Brain pericyte (primary cell): ENCODE measurements at regions not wholly inside any gene's neighbourhood (a gene's known extent, or its start where the extent isn't known, plus 50 kb on each side); places are given as distances from the start of the nearest gene placed in this dataset.
"Not testable (repeated sequence)": the region's sequence is repeated elsewhere in the genome, so short reads cannot be mapped to it uniquely, and the experiment has no call there.

Experiments
- DNase-seq: peaks from one replicate; pipeline ENCODE4 v3.0.0-alpha.2; 2012; ENCODE audit warnings: low read depth, low spot score

DNA sequence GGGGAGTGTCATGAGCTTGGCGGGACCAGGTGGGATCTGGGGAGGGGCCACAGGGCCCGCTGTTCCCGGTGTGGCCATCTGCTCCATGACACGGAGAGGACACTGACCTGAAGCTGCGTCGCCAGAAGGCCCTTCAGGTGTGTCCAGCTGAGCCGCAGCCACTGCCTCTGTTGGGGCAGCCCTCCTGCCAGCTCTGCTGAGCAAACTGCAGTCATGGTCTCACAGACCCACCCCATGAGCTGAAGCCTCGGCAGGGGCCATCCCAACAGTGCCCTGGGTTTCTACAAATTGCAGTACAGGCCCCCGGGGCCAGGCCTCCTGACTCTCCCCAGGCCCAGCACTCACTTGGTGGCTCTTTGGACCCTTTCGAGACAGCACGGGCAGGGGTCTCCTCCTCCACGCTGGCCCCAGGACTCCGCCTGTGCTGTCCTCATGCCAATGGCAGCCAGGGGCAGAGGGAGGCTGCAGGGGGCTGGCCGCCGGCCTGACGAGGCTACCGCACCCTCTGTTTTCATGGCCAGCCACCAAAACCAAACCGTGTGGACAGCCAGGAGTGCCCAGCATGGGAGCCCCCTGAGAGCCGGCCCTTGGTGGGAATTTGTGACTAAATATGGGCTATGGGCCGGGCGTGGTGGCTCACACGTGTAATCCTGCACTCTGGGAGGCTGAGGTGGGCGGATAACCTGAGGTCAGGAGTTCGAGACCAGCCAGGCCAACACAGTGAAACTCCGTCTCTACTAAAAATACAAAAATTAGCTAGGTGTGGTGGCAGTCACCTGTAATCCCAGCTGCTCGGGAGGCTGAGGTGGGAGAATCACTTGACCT, 175.2 kb upstream of the SALL3 start:
- no peak for DNase-seq

GRCh38 chr18:78805840-78806239, 173.8 kb upstream of the SALL3 start:
- DNase-seq = no peak

DNA sequence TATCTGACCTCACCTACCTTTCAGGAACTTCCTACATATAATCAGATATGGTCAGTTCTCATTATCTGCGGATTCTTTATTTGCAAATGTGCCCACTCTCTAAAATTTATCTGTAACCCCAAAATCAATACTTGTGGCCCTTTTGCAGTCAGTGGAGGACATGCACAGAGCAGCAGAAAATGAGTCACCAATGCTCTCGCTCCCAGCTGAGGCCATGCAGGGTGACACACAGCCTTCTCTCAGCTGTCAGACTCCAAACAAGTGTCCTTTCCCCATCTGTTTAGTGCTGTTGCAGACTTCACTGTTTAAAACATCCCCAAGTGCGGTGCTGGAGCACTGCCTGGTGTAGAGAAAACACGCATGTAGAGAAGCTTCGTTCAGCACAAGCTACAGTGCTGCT, 171.9 kb upstream of the SALL3 start:
- DNase-seq = no peak

DNA sequence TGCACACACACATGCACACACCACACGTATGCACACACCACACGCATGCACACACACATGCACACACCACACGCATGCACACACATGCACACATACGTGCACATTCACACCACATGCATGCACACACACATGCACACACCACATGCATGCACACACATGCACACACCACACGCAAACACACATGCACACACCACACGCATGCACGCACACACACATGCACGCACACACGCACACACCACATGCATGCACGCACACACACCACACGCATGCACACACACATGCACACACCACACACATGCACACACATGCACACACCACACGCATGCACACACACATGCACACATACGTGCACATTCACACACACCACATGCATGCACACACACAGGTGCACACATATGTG, 169.8 kb upstream of the SALL3 start:
- DNase-seq = no peak

DNA sequence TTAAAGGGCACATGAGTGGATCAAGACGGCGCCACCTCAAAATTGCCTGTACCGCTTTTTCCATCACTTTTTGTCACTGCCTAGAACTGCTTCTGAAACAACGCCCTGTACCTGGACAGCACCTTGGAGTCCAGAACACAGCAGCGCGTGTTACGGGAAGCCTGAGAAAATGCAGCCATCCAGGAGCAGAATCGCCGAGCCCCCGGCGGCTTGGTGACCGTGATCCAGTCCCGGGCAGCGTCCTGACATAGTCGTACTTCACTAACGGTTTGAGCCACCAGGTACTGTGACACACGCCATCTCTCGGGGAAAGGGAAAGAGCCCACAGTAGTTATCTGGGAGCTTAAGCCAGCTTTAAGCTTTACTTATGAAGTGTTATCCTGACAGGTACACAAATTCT, 168.9 kb upstream of the SALL3 start:
- DNase-seq = no peak

GRCh38 chr18:78812067-78812466, 167.6 kb upstream of the SALL3 start:
- no peak for DNase-seq

- no peak for DNase-seq
These were observed 166.5 kb upstream of the SALL3 start for GRCh38 chr18:78813156-78813555.

DNA sequence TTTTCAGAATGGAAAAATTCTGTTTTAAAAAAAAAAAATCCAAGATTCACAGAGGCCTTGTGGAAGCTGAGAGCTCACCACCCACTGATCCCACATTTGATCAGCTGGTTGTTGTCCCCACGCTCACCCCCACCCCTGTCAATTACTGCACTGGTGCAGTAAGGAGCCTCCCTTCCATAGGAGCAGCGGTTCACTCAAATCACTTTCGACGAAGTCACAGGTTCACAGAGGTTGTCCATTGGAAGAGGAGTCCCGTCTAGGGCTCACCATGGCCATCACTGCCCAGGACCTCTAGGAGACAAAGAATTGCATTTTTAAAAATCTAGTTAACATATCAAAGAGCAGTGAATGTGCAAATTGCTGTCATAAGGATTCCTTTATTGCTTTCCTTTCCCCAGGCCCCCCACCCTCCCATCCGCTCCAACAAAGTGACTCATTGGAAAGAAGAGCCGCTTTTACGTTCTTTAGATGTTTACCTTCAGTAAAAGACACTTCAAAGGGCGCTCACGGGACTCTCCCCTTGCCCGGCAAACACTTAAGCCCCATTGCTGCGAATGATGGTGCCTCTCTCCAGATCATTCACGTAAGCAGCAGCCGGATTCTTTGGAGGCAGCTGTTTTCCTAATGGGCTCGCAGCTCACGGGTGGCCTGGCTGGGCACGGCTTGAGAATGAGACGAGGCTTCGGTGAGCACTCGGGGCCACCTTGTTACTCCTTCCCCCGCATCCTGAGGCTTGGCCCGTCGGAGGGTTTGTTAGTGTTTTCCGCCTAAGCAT, 165.5 kb upstream of the SALL3 start:
- no peak for DNase-seq

GRCh38 chr18:78814766-78815165, 164.9 kb upstream of the SALL3 start:
- no peak for DNase-seq

GRCh38 chr18:78816114-78816513, 163.5 kb upstream of the SALL3 start:
- DNase-seq = no peak

DNA sequence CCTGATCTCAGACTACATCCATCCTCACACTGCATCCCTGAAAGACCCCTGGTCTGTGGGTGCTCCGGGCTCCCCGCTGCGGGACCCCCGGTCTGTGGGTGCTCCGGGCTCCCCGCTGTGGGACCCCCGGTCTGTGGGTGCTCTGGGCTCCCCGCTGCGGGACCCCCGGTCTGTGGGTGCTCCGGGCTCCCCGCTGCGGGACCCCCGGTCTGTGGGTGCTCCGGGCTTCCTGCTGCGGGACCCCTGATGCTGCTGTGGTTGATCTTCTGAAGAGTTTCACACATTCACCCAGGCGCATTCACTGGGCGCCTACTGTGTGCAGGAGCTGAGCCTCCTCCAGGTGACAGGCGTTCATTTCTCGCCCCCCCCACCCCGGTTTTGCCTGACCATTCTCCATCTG, 162.7 kb upstream of the SALL3 start:
- no peak for DNase-seq

DNA sequence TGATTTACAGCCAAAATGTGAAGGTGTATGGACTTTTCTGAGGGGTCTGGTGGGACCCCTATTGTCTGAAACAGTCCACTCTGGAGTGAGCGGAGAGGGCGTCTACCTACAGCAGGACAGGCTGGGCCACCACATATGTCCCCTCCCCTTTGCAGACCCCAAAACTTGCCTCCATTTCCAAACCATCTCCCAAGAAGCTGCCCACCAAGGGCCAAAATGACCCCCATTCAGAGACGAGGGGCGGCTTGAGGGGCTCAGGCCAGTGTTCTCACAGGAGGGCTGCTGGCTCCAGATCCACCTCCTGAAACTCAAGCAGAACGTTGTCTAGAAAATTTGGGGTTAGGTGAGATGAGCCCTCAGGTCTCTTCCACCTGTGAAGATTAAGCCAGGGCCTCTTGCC, 161.1 kb upstream of the SALL3 start:
- no peak for DNase-seq

GRCh38 chr18:78818961-78819360, 160.7 kb upstream of the SALL3 start:
- DNase-seq = no peak

DNA sequence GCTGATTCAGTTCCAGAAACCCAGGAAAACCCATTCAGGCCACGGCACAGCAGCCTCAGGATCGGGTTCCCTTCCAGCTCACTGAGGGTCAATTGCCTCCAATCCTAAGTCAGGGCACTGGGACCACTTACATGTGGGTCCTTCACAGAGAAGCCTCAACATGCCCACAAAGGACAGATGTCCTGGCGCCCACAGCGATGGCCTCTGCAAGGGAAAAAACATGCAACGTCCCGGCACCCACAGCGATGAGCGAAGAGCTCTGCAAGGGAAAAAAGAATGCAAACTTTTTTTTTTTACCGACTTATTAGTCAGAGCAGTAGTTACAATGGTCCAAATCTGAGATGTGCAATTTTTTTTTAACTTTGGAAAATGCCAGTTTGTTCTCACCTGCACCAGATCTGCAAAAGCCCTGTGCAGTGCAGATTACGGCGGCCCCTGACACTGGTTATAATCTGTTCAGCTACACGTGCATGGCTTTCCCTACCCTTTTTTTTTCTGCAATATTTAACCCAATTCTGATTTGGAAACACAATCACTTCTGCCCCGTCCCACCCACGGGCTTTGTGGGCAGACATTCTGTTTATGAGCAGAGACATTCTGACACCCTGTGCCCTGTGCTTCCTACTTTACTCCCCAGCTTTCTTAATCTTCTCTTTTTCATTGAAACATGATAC, 159.3 kb upstream of the SALL3 start:
- DNase-seq = no peak

DNA sequence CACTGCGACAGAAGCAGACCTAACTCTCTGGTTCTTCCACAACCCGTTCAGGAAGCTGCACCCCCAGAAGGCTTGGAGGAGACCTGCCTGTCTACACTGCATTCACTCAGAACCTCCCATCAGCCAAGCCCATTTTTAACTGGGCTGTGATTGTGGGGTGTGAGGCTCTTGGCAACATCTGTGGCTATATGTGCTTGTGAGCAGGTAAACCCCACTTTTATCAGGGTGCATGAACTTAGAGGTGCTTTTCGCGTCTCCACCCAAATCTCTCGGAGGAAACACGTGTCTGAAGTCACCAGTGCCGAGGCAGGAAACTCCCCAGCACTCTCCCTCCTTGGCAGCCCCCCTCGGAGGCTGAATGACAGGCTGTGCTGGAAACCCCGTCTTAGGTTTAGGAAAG, 158.2 kb upstream of the SALL3 start:
- DNase-seq = no peak

DNA sequence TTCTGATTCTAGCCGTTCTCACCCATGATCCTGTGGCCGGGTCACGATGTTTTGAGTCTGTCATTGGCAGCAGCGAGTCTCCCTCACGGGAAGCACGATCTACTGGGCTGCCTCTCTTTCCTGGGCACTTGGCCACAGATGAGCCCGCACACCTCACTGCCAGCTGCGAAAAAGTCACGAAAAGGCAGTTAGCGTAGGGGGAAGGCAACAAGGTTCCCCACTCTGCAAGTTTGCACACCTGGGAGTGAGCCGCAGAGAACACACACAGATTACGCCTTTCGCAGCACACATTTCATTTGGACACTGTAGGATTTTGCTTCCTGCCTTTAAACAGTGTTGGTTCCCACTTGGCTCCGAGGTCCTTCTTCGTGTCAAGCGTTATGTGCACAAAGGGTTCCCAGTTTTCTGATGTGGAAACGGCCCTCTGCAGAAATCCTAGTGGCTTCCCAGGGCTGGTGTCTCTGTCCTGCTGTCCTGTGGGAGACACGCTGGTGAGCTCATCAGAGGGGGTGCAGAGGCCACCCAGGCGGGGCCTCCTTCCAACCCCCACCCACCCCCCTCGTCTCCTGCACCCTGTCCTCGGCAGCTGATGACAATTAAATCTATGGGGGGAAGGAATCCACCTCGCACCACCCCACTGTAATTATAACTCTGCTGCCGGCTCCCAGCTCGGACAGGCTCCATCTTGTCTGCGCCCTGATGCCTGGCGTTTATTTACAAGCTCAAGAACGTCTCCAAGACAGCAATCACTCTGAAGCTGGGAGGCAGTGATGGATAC, 157.3 kb upstream of the SALL3 start:
- DNase-seq = no peak

GRCh38 chr18:78822949-78823285, 156.7 kb upstream of the SALL3 start:
- no peak for DNase-seq

- no peak for DNase-seq
These were observed 154.4 kb upstream of the SALL3 start for GRCh38 chr18:78825168-78825567.

DNA sequence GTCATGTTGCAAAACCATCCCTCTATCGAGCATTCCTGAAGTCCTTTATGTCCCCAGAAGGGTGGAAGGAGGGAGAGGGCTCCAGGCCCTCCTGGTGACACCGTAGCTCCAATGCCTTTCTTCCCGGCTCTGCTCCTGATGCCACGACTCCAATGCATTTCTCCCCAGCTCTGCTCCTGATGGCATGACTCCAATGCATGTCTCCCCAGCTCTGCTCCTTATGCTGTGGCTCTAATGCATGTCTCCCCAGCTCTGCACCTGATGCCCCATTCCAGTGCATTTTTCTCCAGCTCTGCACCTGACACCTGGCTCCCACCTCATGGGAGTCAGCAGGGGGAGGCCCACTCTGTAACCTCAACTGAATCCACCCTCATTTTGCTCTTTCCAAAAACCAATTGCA, 153.0 kb upstream of the SALL3 start:
- DNase-seq = no peak

DNA sequence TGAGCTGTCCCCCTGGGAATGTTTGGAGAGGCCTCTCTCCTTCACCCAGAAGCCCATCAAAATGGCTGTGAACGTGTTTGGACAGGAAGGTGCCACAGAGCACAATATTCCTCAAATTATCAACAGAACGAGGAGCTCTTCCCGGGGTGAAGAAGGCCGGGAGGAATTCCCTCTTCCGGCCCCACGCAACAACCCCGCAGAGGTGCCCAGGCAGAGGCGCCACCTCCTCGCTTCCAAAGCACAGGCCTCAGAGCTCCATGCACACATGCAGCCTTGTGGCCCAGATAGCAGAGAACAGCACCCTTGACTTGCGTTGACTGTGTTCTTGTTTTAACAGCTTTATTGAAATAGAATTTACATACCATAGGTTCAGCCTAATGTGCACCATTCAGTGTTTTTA, 152.5 kb upstream of the SALL3 start:
- no peak for DNase-seq

GRCh38 chr18:78828131-78828530, 151.5 kb upstream of the SALL3 start:
- DNase-seq = no peak

DNA sequence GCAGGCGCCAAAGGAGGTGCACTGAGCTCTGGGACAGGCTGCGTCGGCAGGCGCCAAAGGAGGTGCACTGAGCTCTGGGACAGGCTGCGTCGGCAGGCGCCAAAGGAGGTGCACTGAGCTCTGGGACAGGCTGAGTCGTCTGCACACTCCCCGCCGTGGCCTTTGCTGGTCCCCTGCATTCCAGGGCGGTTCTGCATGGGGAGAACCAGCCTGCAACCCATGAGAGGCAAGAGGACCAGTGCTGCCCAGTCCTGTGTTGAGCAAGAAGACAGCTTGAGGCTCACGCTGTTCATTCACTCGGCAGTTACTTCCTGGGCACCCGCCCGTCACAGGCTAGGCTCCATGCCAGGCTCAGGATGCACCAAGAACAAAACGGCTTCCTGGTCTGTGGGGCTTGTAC, 150.6 kb upstream of the SALL3 start:
- not testable (repeated sequence) for DNase-seq
